BJ (cell line): ENCODE measurements at regions not wholly inside any gene's neighbourhood (a gene's known extent, or its start where the extent isn't known, plus 50 kb on each side); places are given as distances from the start of the nearest gene placed in this dataset.

Experiments
- CTCF ChIA-PET: fragments of 350-600 bp; formaldehyde crosslinking; extraction: SDS; loops from one replicate; lab custom pipeline; 2021; ENCODE audit warnings: antibody characterized with exemption, inconsistent platforms; lab: Yijun Ruan, JAX
- POLR2A ChIA-PET: fragments of 300-600 bp; sonication (Branson Sonifier 250); formaldehyde crosslinking; extraction: SDS; loops from one replicate; lab custom pipeline; 2021; ENCODE audit warnings: antibody characterized with exemption; lab: Charles Lee
- DNase-seq: peaks from one replicate; pipeline ENCODE4 v3.0.0-alpha.2; 2011; ENCODE audit warnings: low read depth
- H3K27me3 ChIP-seq: 2 replicates; pipeline ENCODE4 v1.6.0; 2011; ENCODE audit warnings: low read length; ENCODE audit not compliant: control insufficient read depth, insufficient read depth
- H3K36me3 ChIP-seq: 2 replicates; pipeline ENCODE4 v1.5.1; 2011; ENCODE audit warnings: low read length; ENCODE audit not compliant: control insufficient read depth, insufficient read depth
- H3K4me3 ChIP-seq: 2 replicates; pipeline ENCODE4 v1.5.1; 2011; ENCODE audit warnings: low read depth, mild to moderate bottlenecking, control low read depth, low read length
- CTCF ChIP-seq: IDR thresholded peaks from 2 replicates; pipeline ENCODE4 v1.5.1; 2011; ENCODE audit warnings: low read depth, mild to moderate bottlenecking, control low read depth, inconsistent platforms, low read length, moderate library complexity; ENCODE audit not compliant: insufficient read depth

DNA sequence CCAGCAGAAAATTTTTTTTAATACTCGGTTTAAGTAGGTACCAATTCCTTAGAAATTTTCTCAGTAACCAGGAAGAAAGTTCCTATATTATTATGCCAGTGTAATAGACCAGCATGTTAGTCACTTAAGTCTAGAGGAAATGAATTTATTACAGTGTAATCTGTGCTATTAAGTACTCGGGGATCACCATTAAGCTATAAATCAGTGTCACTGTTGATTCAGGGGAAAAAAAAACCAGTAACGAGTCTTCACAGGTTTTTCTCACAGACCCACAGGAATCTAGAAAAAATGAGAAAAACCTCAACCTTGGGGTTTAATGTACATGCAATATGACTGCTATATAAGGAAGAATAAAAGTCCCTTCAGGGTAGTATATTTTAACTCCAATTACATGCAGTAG, 138.3 kb upstream of the IL1RAPL2 start:
- no peaks in the 10 kb centered on the region for H3K36me3 ChIP-seq
- no peak overlapping the region for H3K4me3 ChIP-seq
- no peak for DNase-seq
- POLR2A ChIA-PET = no interaction called here
- TF ChIP-seq CTCF = no peak
- CTCF ChIA-PET = no interaction called here
- no peaks in the 10 kb centered on the region for H3K27me3 ChIP-seq

GRCh38 chrX:104427073-104427472, 138.9 kb upstream of the IL1RAPL2 start:
- ChIA-PET POLR2A (no interaction called here), CTCF (no interaction called here)
- DNase-seq = no peak
- H3K4me3 ChIP-seq = no peak overlapping the region
- no peak for TF ChIP-seq CTCF
- H3K36me3 ChIP-seq = no peaks in the 10 kb centered on the region
- no peaks in the 10 kb centered on the region for H3K27me3 ChIP-seq

GRCh38 chrX:104420907-104421306, 145.1 kb upstream of the IL1RAPL2 start:
- DNase-seq = no peak
- CTCF ChIA-PET = no interaction called here
- POLR2A ChIA-PET = no interaction called here
- H3K36me3 ChIP-seq = no peaks in the 10 kb centered on the region
- no peak overlapping the region for H3K4me3 ChIP-seq
- H3K27me3 ChIP-seq = no peaks in the 10 kb centered on the region
- no peak for TF ChIP-seq CTCF

DNA sequence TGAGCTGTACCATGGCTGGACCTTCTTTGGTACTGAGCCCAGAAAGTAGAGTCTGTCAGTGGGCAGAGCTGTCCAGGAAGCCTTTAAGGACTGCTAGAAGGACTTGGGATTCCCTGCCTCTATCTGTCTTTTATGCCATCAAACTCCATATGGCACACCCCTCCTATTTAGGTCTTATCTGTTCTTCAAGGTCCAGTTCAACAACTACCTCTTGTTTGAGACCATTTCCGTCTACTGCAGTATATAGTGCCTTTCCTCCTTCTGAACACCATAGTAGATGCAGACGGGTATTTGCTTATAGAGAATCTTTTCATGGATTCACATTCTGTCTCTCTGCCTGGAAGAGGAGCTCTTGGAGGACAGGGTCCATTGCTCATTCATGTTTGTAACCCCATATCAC, 146.1 kb upstream of the IL1RAPL2 start:
- CTCF ChIA-PET = no interaction called here
- POLR2A ChIA-PET = no interaction called here
- DNase-seq = no peak
- no peaks in the 10 kb centered on the region for H3K27me3 ChIP-seq
- no peaks in the 10 kb centered on the region for H3K36me3 ChIP-seq
- no peak overlapping the region for H3K4me3 ChIP-seq
- TF ChIP-seq CTCF = no peak

GRCh38 chrX:104419211-104419610, 146.8 kb upstream of the IL1RAPL2 start:
- Histone ChIP-seq H3K4me3 (no peak overlapping the region), H3K27me3 (no peaks in the 10 kb centered on the region), H3K36me3 (no peaks in the 10 kb centered on the region)
- CTCF ChIA-PET = no interaction called here
- no peak for DNase-seq
- TF ChIP-seq CTCF = no peak
- POLR2A ChIA-PET = no interaction called here
